Heart right ventricle (tissue), 16 donors: ENCODE measurements at regions not wholly inside any gene's neighbourhood (a gene's known extent, or its start where the extent isn't known, plus 50 kb on each side); places are given as distances from the start of the nearest gene placed in this dataset.

ENCODE experiments used
- ATAC-seq, 8 donors: fragments of 200-7000 bp; cut with Tn5 transposase; one replicate each; pipeline ENCODE4 v1.9.1; 2020; ENCODE audit warnings: mild to moderate bottlenecking in 8 of 8, moderate library complexity in 8 of 8, moderate number of reproducible peaks in 1 of 8
- DNase-seq, 2 donors: peaks; one replicate each; pipeline ENCODE4 v3.0.0-alpha.2; 2020
- H3K27ac ChIP-seq, 10 donors: fragments of 200-600 bp; sonication (generic) in 2 of 10; one replicate each; pipeline versions ENCODE4 v1.5.0 to v1.8.0; 2020 to 2022; ENCODE audit warnings: mild to moderate bottlenecking in 3 of 10
- H3K27me3 ChIP-seq, 7 donors: fragments of 200-600 bp; one replicate each; pipeline ENCODE4 v1.8.0; 2021 to 2022; ENCODE audit warnings: mild to moderate bottlenecking in 2 of 7
- H3K36me3 ChIP-seq, 9 donors: fragments of 200-600 bp; sonication (generic) in 1 of 9; one replicate each; pipeline versions ENCODE4 v1.5.0 to v1.8.0; 2020 to 2022; ENCODE audit warnings: mild to moderate bottlenecking in 2 of 9
- H3K4me1 ChIP-seq, 9 donors: fragments of 200-600 bp; sonication (generic) in 1 of 9; one replicate each; pipeline versions ENCODE4 v1.5.0 to v1.8.0; 2020 to 2022; ENCODE audit warnings: mild to moderate bottlenecking in 4 of 9
- H3K4me3 ChIP-seq, 10 donors: fragments of 200-600 bp; sonication (generic) in 2 of 10; one replicate each; pipeline versions ENCODE4 v1.5.0 to v1.8.0; 2020 to 2022; ENCODE audit warnings: mild to moderate bottlenecking in 7 of 10, moderate library complexity in 2 of 10
- H3K9me3 ChIP-seq, 11 donors: fragments of 200-600 bp in 10 of 11; sonication (generic) in 2 of 11; one replicate each; pipeline versions ENCODE4 v1.5.0 to v1.8.0; 2013 to 2022; ENCODE audit warnings: mild to moderate bottlenecking in 2 of 11, control low read depth in 1 of 11, moderate library complexity in 1 of 11
- CTCF ChIP-seq, 9 donors: fragments of 200-600 bp; sonication (generic) in 2 of 9; IDR thresholded peaks; one replicate each; pipeline versions ENCODE4 v1.5.0 to v1.8.0; 2021 to 2022; ENCODE audit warnings: antibody characterized with exemption in 9 of 9, mild to moderate bottlenecking in 5 of 9, moderate library complexity in 1 of 9
- WGBS, 2 donors: extraction: QIAGEN DNeasy Blood & Tissue Kit; methylation state at CpG; one replicate each; pipeline ENCODE4 v1.1.7; 2013; ENCODE audit warnings: inconsistent platforms in 1 of 2; 5-methylcytosine and 5-hydroxymethylcytosine counted together
- intact Hi-C, 10 donors: fragments of 100-400 bp; cut with DNase I; formaldehyde crosslinking; loops; one replicate each; pipeline versions ENCODE4 v1.11.1 to v1.14.2; 2022
- donor health status: Arrhythmogenic right ventricular cardiomyopathy.
- donor health status: ischemic (EF 13 %, LVEDD 7.1; RV severe dilation, severe dysfunction).
- donor health status: healthy with polysubstance abuse.
- donor health status: DM: no; HTN: yes; CAD: no.
- donor health status: DM: no; HTN: no; CAD: no.
- donor health status: ischemic (EF 25% LVEDD 6.9; RV normal size, moderate dysfunction).
- donor health status: ischemic (EF 25% LVEDD 5.7; RV mildly dilated, moderate dysfunction).
- donor health status: healthy.
- donor health status: DM: yes; HTN: yes; CAD: no.
- donor health status: Ischemic cardiomyopathy.
- donor health status: ischemic (EF 35%, LVEDD 5.7; RV mildly dilated, moderate dysfunction).
- donor health status: nonischemic (EF 11% LVEDD 7.7; RV severe dilation, severe dysfunction).
- donor health status: DM: yes; HTN: yes; CAD: no.
- donor health status: PGD.
- donor health status: ischemic (EF 29% LVEDD 5.4; RV normal size, mild dysfunction).
- donor health status: nonischemic (EF 23%, LVEDD 6.1; RV moderate dilation, normal function).

GRCh38 chr10:108688314-108688713, 1235.0 kb downstream of the XPNPEP1 start:
- no peak overlapping the region for H3K27ac ChIP-seq
- intact Hi-C loops = no loop called here
- no peaks in the 10 kb centered on the region for H3K4me1 ChIP-seq
- no peak overlapping the region for H3K4me3 ChIP-seq
- no peaks in the 10 kb centered on the region for H3K36me3 ChIP-seq
- peaks cover 0 to 10% (median 0%) of the 10 kb centered on the region in 11 donors for H3K9me3 ChIP-seq
- DNase-seq = no peak
- no peak for ATAC-seq
- WGBS, 2 donors = 85 to 88% methylated on average over 2 of the region's 2 CpGs
- no peaks in the 10 kb centered on the region for H3K27me3 ChIP-seq
- no peak for TF ChIP-seq CTCF (IDR thresholded peaks at IDR 0.05)

- TF ChIP-seq CTCF (IDR thresholded peaks at IDR 0.05) = no peak
- Histone ChIP-seq H3K36me3 (no peaks in the 10 kb centered on the region), H3K4me3 (no peak overlapping the region), H3K9me3 (peaks cover 0 to 10% (median 0%) of the 10 kb centered on the region in 11 donors), H3K27me3 (no peaks in the 10 kb centered on the region), H3K27ac (no peak overlapping the region), H3K4me1 (no peaks in the 10 kb centered on the region)
- intact Hi-C loops = no loop called here
- DNase-seq = no peak
- ATAC-seq = no peak
- 81 to 88% methylated on average over 4 of the region's 4 CpGs for WGBS, 2 donors
Measured at GRCh38 chr10:108685863-108686531, 1237.3 kb downstream of the XPNPEP1 start.

GRCh38 chr10:108684431-108684830, 1238.9 kb downstream of the XPNPEP1 start:
- Histone ChIP-seq H3K9me3 (peaks cover 0 to 10% (median 0%) of the 10 kb centered on the region in 11 donors), H3K27me3 (no peaks in the 10 kb centered on the region), H3K36me3 (no peaks in the 10 kb centered on the region), H3K27ac (no peak overlapping the region), H3K4me1 (no peaks in the 10 kb centered on the region), H3K4me3 (no peak overlapping the region)
- intact Hi-C loops = no loop called here
- no peak for TF ChIP-seq CTCF (IDR thresholded peaks at IDR 0.05)
- DNase-seq = no peak
- 20 to 25% methylated on average over 2 of the region's 2 CpGs for WGBS, 2 donors
- ATAC-seq = no peak

GRCh38 chr10:108673741-108674140, 1249.6 kb downstream of the XPNPEP1 start:
- H3K9me3 ChIP-seq = peaks cover 0 to 4% (median 0%) of the 10 kb centered on the region in 11 donors
- ATAC-seq = no peak
- no peaks in the 10 kb centered on the region for H3K36me3 ChIP-seq
- H3K27me3 ChIP-seq = no peaks in the 10 kb centered on the region
- no peak for DNase-seq
- H3K4me1 ChIP-seq = no peaks in the 10 kb centered on the region
- no peak overlapping the region for H3K27ac ChIP-seq
- intact Hi-C loops = no loop called here
- no peak overlapping the region for H3K4me3 ChIP-seq
- no peak for TF ChIP-seq CTCF (IDR thresholded peaks at IDR 0.05)
